22Rv1 (cell line): ENCODE measurements at regions not wholly inside any gene's neighbourhood (a gene's known extent, or its start where the extent isn't known, plus 50 kb on each side); places are given as distances from the start of the nearest gene placed in this dataset.

Experiments
- H3K27ac ChIP-seq: fragments of 450-650 bp; 2 replicates; pipeline ENCODE4 v1.5.1; 2017
- CTCF ChIP-seq: fragments of 450-650 bp; IDR thresholded peaks from 2 replicates; pipeline ENCODE4 v1.5.1; 2017; ENCODE audit warnings: mild to moderate bottlenecking
- ZFX ChIP-seq: fragments of 450-650 bp; IDR thresholded peaks from 2 replicates; pipeline ENCODE4 v1.6.1; 2017; ENCODE audit warnings: antibody characterized with exemption, borderline replicate concordance

DNA sequence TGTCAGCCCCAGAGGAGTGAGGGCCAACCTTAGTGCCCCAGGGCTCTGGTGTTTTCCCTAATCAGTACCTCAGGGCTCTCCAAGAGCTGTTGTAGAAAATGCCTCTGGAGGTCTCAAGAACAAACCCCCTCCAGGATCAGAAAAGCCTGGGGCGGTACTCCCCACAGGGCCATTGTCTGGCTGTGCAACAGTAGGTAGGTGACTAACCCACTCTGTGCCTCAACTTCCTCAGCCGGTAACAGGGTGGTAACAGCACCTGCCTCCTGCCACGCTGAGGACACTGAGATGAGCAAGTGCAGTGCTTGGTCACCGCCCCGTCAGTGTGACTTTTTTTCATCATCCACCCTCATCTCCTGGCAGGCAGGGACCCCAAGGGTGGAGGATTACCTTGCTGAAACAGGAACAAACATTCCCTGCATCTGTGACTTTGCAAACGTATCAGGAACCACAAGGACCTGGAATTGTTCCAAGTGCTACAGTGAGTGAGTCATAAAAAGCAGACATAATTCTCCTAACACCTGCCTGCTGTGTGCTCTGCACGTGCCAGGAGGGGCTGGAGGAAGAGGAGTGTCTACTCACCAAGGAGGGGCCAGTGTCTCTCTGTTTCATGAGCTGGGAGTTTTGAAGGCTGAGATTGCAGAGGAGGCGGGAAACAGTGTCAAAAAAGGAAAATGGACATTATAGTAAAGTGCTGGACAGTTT lies 440.8 kb downstream of the NPHP4 start:
- no peak overlapping the region for H3K27ac ChIP-seq
- TF ChIP-seq CTCF (no peak), ZFX (no peak)

GRCh38 chr1:5548266-5548665 lies 444.0 kb downstream of the NPHP4 start:
- TF ChIP-seq CTCF (no peak), ZFX (no peak)
- no peak overlapping the region for H3K27ac ChIP-seq

DNA sequence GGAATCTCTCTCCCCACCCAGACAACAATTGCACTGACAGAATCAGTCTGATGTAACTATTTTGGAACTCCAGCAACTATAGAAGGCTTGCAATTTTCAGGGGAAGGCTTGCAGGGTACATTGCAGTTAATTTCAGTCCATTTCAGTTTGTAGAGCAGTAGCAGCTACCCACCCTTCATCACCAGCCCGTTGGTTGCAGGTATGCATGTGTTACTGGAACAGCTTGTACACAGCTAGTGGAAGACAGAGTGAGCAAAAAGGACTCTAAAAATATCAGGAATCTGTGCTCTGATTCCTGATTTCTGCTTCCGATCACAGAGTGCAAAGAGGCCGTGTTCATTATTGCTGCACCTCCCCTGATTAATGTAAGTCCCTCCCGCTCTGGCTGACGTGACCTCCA lies 449.0 kb downstream of the NPHP4 start:
- no peak for TF ChIP-seq ZFX
- no peak for TF ChIP-seq CTCF

DNA sequence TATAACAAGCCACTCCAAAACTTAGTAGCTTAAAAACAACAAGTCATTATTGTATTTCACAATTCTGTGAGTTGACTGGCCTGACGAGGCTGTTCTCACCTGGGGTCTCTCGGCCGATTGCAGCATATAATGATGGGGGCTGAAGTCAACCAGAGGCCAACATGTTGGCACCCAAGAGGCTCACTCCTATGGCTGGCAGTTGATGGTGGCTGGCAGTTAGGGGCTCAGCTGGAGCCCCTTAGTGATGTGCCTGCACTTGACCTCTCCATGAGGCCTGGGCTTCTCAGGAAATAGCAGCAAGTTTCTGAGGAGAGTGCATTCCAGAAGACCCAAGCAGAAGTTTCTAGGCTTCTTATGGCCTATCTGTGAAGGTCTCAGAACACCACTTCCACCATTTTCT lies 459.4 kb downstream of the NPHP4 start:
- TF ChIP-seq ZFX = no peak
- TF ChIP-seq CTCF = no peak
- no peak overlapping the region for H3K27ac ChIP-seq

More for the DNA sequence above, 449.0 kb downstream of the NPHP4 start:
- no peak overlapping the region for H3K27ac ChIP-seq

DNA sequence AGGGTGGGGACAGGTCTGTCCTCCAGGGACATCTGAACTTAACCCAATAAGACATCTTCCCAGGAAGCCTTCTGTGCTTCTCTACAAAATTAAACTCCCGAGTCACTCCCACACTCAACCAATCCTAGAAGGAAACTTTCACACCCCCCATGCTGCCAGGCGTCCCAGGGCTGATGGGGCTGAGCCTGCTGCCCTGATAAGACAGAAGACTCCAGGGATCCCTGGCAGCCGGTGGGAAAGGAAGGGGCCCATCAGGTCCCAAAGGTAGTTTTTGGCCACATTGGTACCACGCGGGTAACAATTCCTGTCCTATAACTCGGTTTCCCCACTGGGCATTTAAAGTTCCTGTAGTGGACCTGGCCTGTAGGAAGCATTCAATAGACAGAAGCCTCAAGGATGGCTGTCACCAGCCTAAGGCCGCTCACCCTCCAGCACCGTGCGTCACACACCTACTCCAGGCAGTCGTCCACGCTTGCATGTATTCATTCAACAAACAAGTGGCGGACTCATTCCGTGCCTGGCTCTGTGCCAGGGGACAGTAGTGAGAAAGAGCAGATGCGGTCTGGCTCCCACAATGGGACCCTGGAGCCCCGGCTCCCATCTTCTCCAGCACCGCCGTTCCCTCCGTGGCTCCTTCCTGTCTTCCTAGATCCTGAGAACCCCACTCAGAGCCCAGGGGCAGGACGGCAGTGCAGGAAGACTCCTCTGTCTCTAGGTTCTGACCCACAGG lies 465.2 kb downstream of the NPHP4 start:
- no peak overlapping the region for H3K27ac ChIP-seq
- TF ChIP-seq CTCF (no peak), ZFX (no peak)

- TF ChIP-seq CTCF (no peak), ZFX (no peak)
- no peak overlapping the region for H3K27ac ChIP-seq
Observed at GRCh38 chr1:5526385-5526750, 465.9 kb downstream of the NPHP4 start.

DNA sequence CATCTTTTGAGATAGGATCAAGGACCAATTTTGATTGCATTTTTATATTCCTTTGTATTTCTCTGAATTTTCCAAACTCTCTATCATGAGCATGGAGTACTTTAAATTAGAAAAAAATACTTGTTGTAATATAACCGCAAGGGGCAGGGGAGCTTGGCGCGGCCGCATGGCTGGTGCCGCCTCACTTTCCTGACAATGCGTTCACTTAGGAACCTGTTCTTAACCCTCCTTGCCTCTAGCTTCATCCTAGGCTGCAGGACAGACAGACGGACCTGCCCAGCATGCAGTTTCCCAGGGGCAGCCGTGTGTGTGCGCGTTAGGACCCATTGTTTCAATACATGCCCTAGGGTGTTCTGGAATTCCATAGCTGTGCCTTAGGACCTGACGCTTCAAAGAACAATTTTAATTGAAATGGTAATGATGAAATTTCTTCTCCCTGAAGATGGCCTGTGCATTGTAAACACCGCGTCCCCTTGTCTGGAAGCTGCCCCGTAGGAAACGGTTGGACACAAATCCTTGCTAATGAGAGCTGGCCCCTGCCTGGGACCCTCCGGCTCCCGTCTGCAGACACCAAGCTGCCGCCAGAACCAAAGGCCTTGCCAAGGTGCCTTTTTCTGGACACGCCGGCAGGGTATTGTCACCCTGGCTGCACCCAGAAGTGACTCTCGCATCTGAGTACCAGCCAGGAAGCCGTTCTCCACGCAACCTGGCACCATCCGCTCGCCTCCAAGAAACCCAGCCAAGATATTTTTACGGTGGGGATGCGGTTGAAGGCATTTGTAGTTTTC lies 466.4 kb downstream of the NPHP4 start:
- no peak for TF ChIP-seq CTCF
- no peak for TF ChIP-seq ZFX
- H3K27ac ChIP-seq = no peak overlapping the region
